C4-2B (cell line): ENCODE measurements at regions not wholly inside any gene's neighbourhood (a gene's known extent, or its start where the extent isn't known, plus 50 kb on each side); places are given as distances from the start of the nearest gene placed in this dataset.
A peak's percentile ranks its signal among the peaks of the same experiment; 100 is the strongest.

Experiments
- H3K27ac ChIP-seq: fragments of 450-650 bp; 2 replicates; pipeline ENCODE4 v1.5.1; 2017
- CTCF ChIP-seq: fragments of 450-650 bp; conservative IDR thresholded peaks from 2 replicates; pipeline ENCODE4 v1.5.1; 2017; ENCODE audit warnings: mild to moderate bottlenecking
- ZFX ChIP-seq: fragments of 450-650 bp; IDR thresholded peaks from 2 replicates; pipeline ENCODE4 v1.6.1; 2017

GRCh38 chr12:78390920-78391319, 473.7 kb upstream of the SYT1 start:
- no peak for TF ChIP-seq CTCF
- no peak for TF ChIP-seq ZFX
- no peak overlapping the region for H3K27ac ChIP-seq

- TF ChIP-seq CTCF (peak; percentile 17), ZFX (no peak)
- H3K27ac ChIP-seq = no peak overlapping the region
These were observed 471.7 kb upstream of the SYT1 start for GRCh38 chr12:78392918-78393317.

GRCh38 chr12:78395961-78396360, 468.6 kb upstream of the SYT1 start:
- no peak for TF ChIP-seq CTCF
- TF ChIP-seq ZFX = no peak

GRCh38 chr12:78396538-78396937, 468.0 kb upstream of the SYT1 start:
- H3K27ac ChIP-seq = no peak overlapping the region
- no peak for TF ChIP-seq CTCF
- no peak for TF ChIP-seq ZFX

More at GRCh38 chr12:78395961-78396360, 468.6 kb upstream of the SYT1 start:
- H3K27ac ChIP-seq = no peak overlapping the region

GRCh38 chr12:78398750-78399149, 465.8 kb upstream of the SYT1 start:
- TF ChIP-seq ZFX = no peak
- TF ChIP-seq CTCF = no peak
- no peak overlapping the region for H3K27ac ChIP-seq

GRCh38 chr12:78402366-78403134, 462.0 kb upstream of the SYT1 start:
- TF ChIP-seq CTCF (no peak), ZFX (no peak)
- H3K27ac ChIP-seq = no peak overlapping the region

GRCh38 chr12:78403136-78403535, 461.4 kb upstream of the SYT1 start:
- no peak overlapping the region for H3K27ac ChIP-seq
- no peak for TF ChIP-seq CTCF
- no peak for TF ChIP-seq ZFX
